GM13977 (cell line): ENCODE measurements at regions not wholly inside any gene's neighbourhood (a gene's known extent, or its start where the extent isn't known, plus 50 kb on each side); places are given as distances from the start of the nearest gene placed in this dataset.

ENCODE experiments used
- DNase-seq: peaks from one replicate; pipeline ENCODE4 v3.0.0; 2012; ENCODE audit warnings: low spot score
- in situ Hi-C: fragments of 300-500 bp; cut with MboI; formaldehyde crosslinking; loops from one replicate; pipeline ENCODE4 v1.12.0; 2022; ENCODE audit warnings: low sequenced_read_pairs, low pct_unique_long_range_greater_than_20kb, mixed read lengths, inconsistent platforms; ENCODE audit not compliant: unreplicated experiment
- TF ChIP-seq, protein P1 (sequence below): IDR thresholded peaks from 2 replicates; pipeline ENCODE4 v1.5.1; 2012; ENCODE audit warnings: mild to moderate bottlenecking, control low read depth; ENCODE audit not compliant: insufficient read depth; ENCODE audit errors: extremely low read depth, missing control alignments

- no peak for DNase-seq
- TF ChIP-seq, protein P1, sequence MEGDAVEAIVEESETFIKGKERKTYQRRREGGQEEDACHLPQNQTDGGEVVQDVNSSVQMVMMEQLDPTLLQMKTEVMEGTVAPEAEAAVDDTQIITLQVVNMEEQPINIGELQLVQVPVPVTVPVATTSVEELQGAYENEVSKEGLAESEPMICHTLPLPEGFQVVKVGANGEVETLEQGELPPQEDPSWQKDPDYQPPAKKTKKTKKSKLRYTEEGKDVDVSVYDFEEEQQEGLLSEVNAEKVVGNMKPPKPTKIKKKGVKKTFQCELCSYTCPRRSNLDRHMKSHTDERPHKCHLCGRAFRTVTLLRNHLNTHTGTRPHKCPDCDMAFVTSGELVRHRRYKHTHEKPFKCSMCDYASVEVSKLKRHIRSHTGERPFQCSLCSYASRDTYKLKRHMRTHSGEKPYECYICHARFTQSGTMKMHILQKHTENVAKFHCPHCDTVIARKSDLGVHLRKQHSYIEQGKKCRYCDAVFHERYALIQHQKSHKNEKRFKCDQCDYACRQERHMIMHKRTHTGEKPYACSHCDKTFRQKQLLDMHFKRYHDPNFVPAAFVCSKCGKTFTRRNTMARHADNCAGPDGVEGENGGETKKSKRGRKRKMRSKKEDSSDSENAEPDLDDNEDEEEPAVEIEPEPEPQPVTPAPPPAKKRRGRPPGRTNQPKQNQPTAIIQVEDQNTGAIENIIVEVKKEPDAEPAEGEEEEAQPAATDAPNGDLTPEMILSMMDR: no peak
- in situ Hi-C loops: no loop called here
Observed at GRCh38 chr3:94179059-94179458, 116.2 kb downstream of the NSUN3 start.

DNA sequence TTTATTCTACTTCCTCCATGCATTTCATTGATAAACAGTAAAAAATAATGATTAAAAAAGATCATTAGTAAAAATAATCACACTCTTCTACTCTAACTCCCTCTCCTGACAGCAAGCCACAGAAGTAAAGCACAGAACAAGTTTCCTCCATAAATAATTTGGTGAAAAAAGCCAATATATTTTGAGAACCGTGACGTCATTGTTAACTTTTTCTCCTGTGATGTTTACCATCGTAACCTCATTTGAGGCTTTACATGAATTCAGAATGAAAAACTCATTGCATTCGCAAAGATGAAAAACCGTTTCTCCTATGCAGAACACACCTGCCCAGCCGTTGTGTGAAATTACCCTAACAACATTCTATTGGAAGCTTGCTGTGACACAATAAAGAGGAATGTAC lies 120.7 kb downstream of the NSUN3 start:
- DNase-seq: no peak
- in situ Hi-C loops: no loop called here
- TF ChIP-seq, protein P1: no peak

DNA sequence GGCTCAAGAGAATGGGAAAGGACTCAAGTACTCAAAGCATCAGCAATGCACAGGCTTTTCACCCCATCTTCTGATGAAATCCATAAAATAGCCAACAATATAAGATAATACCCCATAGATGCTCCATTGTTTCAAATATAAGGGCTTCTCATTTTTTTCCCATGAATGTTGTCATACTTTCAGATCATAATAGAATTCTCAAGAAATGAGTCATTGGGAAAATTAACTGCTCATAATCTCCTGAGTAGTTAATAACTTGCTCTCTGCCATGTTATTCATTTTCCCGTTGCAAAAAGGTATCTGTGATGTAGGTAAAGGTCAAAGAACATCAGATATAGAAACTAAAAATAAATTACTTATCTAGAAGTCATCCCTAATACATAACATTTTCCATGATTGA lies 121.9 kb downstream of the NSUN3 start:
- TF ChIP-seq, protein P1: no peak
- in situ Hi-C loops: no loop called here
- DNase-seq: no peak

- in situ Hi-C loops: no loop called here
- no peak for DNase-seq
- TF ChIP-seq, protein P1: no peak
Observed at GRCh38 chr3:94185753-94186152, 122.9 kb downstream of the NSUN3 start.

DNA sequence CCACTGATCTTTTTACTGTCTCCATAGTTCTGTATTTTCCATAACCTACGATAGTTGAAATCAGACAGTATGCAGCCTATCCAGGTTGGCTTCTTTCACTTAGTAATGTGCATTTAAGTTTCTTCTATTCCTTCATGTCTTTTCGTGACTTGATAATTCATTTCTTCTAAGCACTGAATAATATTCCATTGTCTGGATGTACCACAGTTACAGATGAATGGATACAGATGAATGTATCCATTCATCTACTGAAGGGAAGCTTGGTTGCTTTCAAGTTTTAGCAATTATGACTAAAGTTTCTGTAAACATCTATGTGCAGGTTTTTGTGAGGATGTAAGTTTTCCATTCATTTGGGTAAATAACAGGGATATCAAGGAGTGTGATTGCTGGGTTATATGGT lies 124.8 kb downstream of the NSUN3 start:
- TF ChIP-seq, protein P1: no peak
- no peak for DNase-seq
- in situ Hi-C loops: no loop called here

- in situ Hi-C loops: no loop called here
- no peak for DNase-seq
- TF ChIP-seq, protein P1: no peak
Observed at GRCh38 chr3:94195381-94195780, 132.5 kb downstream of the NSUN3 start.

- no peak for DNase-seq
- in situ Hi-C loops: no loop called here
- TF ChIP-seq, protein P1: no peak
Observed at GRCh38 chr3:94206291-94206690, 143.4 kb downstream of the NSUN3 start.
